Peyer's patch (tissue), 4 donors: ENCODE measurements at regions not wholly inside any gene's neighbourhood (a gene's known extent, or its start where the extent isn't known, plus 50 kb on each side); places are given as distances from the start of the nearest gene placed in this dataset.
A peak's percentile ranks its signal among the peaks of the same experiment; 100 is the strongest.
"Not testable (repeated sequence)": the region's sequence is repeated elsewhere in the genome, so short reads cannot be mapped to it uniquely, and the experiment has no call there.

Source experiments
- DNase-seq, 3 donors: peaks; one replicate each; pipeline ENCODE4 v3.0.0-alpha.2; 2017 to 2019
- H3K27ac ChIP-seq, 4 donors: fragments of 200-600 bp; sonication (generic); one replicate each; pipeline ENCODE4 v1.5.1; 2016 to 2019
- H3K27me3 ChIP-seq, 2 donors: fragments of 200-600 bp; sonication (generic); one replicate each; pipeline ENCODE4 v1.5.1; 2019
- H3K36me3 ChIP-seq, 3 donors: fragments of 200-600 bp; sonication (generic); one replicate each; pipeline ENCODE4 v1.5.1; 2016 to 2019
- H3K4me1 ChIP-seq, 4 donors: fragments of 200-600 bp; sonication (generic); one replicate each; pipeline ENCODE4 v1.5.1; 2016 to 2019
- H3K4me3 ChIP-seq, 4 donors: fragments of 200-600 bp; sonication (generic); 1 replicate in 3 of 4; 2 replicates in 1 of 4; pipeline ENCODE4 v1.5.1; 2016 to 2019; ENCODE audit warnings: mild to moderate bottlenecking in 1 of 4
- H3K9me3 ChIP-seq, 4 donors: fragments of 200-600 bp; sonication (generic); one replicate each; pipeline ENCODE4 v1.5.1; 2016 to 2019; ENCODE audit warnings: mild to moderate bottlenecking in 1 of 4
- CTCF ChIP-seq, 6 experiments: fragments of 450-650 bp in 4 of 6; fragments of 200-600 bp in 2 of 6; sonication (generic) in 1 of 6; IDR thresholded peaks; one replicate each; pipeline ENCODE4 v1.5.1; 2017 to 2019; ENCODE audit warnings: antibody characterized with exemption in 6 of 6, mild to moderate bottlenecking in 3 of 6, moderate library complexity in 1 of 6
- POLR2A ChIP-seq, 2 donors: fragments of 450-650 bp; IDR thresholded peaks; one replicate each; pipeline ENCODE4 v1.5.1; 2017; ENCODE audit warnings: antibody characterized with exemption in 2 of 2, mild to moderate bottlenecking in 2 of 2, moderate library complexity in 2 of 2

- no peaks in the 10 kb centered on the region for H3K27me3 ChIP-seq
- H3K27ac ChIP-seq, result peak overlapping the region in 1 of 4 donors; percentile 26
- DNase-seq, result no peak
- H3K4me3 ChIP-seq, result no peak overlapping the region
- no peaks in the 10 kb centered on the region for H3K4me1 ChIP-seq
- H3K36me3 ChIP-seq, result no peaks in the 10 kb centered on the region
- no peak for TF ChIP-seq CTCF (IDR thresholded peaks at IDR 0.05)
- TF ChIP-seq POLR2A (IDR thresholded peaks at IDR 0.05), result no peak
- H3K9me3 ChIP-seq, result no peaks in the 10 kb centered on the region
Measured at GRCh38 chr20:40868551-40869217, 159.9 kb upstream of the TOP1 start.

GRCh38 chr20:40869218-40870147, 159.1 kb upstream of the TOP1 start:
- no peak for TF ChIP-seq CTCF (IDR thresholded peaks at IDR 0.05)
- no peak for TF ChIP-seq POLR2A (IDR thresholded peaks at IDR 0.05)
- Histone ChIP-seq H3K9me3 (no peaks in the 10 kb centered on the region), H3K4me3 (no peak overlapping the region), H3K27ac (peak overlapping the region in 1 of 4 donors; percentile 26), H3K36me3 (no peaks in the 10 kb centered on the region), H3K4me1 (no peaks in the 10 kb centered on the region), H3K27me3 (no peaks in the 10 kb centered on the region)
- no peak for DNase-seq

DNA sequence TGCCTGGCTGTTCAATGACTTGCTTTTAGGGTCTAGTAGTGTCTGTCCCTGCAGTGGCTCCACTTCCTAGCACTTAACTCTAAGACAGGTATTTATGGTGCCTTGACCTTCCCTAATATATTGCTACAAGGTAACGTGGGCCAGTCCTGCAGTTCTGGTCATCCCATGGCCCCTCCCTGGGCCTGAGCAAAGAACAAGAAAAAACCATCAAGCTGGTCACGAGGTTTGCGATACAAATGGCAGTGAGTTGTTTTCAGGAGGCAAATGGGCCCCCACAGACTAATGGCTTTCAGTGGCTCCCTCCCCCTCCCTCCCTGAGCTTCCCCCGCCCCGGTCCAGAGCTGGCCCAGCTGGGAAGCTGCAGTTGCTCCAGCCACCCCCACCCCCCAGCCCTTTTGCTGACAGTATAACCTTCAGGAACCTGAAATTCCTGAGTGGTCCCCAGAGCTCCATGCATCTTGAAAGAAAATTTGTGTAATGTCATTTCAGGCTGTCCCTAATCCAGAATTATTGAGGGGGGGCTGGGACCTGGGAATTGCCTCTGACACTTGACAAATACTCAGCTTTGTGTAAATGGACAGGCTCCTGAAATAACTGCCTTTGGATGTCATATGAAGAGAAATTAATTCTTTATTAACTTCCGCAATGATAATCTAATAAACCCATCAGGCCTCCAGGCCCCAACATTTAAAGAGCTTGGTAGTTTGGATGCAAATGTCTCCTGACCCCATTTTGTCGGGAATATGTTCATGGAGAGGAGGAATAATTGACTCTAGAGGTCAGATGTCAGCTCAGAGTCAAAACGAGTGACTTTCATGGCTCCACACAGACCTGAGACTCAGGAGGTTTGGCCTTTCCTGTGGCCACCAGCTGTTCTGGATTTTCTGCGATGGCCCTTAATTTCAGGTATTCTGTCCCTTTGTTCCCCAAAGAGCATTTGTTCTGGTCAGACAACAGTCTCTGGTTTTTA, 153.2 kb upstream of the TOP1 start:
- Histone ChIP-seq H3K9me3 (no peaks in the 10 kb centered on the region), H3K27me3 (no peaks in the 10 kb centered on the region), H3K4me1 (no peaks in the 10 kb centered on the region), H3K27ac (no peak overlapping the region), H3K36me3 (no peaks in the 10 kb centered on the region), H3K4me3 (no peak overlapping the region)
- no peak for TF ChIP-seq POLR2A (IDR thresholded peaks at IDR 0.05)
- no peak for DNase-seq

DNA sequence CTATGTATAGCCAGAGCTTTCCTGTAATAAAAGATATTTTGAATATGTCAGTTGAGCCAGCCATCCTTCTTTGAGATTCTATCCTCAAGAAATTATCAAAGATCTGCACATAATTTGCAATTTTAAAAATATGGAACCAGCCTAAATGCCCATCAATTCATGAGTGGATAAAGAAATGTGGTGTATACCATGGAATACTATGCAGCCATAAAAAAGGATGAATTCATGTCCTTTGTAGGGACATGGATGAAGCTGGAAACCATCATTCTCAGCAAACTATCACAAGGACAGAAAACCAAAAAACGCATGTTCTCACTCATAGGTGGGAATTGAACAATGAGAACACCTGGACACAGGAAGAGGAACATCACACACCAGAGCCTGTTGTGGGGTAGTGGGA, 150.5 kb upstream of the TOP1 start:
- not testable (repeated sequence) for H3K9me3 ChIP-seq, H3K36me3 ChIP-seq, H3K27ac ChIP-seq, H3K27me3 ChIP-seq, H3K4me3 ChIP-seq, DNase-seq, H3K4me1 ChIP-seq

GRCh38 chr20:40880063-40880728, 148.4 kb upstream of the TOP1 start:
- no peak for TF ChIP-seq CTCF (IDR thresholded peaks at IDR 0.05)
- TF ChIP-seq POLR2A (IDR thresholded peaks at IDR 0.05), result no peak
- DNase-seq, result no peak
- no peaks in the 10 kb centered on the region for H3K4me1 ChIP-seq
- H3K9me3 ChIP-seq, result no peaks in the 10 kb centered on the region
- no peaks in the 10 kb centered on the region for H3K27me3 ChIP-seq
- H3K27ac ChIP-seq, result no peak overlapping the region
- H3K36me3 ChIP-seq, result no peaks in the 10 kb centered on the region
- no peak overlapping the region for H3K4me3 ChIP-seq

- Histone ChIP-seq H3K27me3 (no peaks in the 10 kb centered on the region), H3K4me3 (no peak overlapping the region), H3K27ac (no peak overlapping the region), H3K9me3 (no peaks in the 10 kb centered on the region), H3K4me1 (no peaks in the 10 kb centered on the region), H3K36me3 (no peaks in the 10 kb centered on the region)
- no peak for DNase-seq
- TF ChIP-seq POLR2A (IDR thresholded peaks at IDR 0.05) (no peak), CTCF (IDR thresholded peaks at IDR 0.05) (no peak)
Measured at GRCh38 chr20:40880729-40881109, 147.9 kb upstream of the TOP1 start.
